GM12864 (cell line): ENCODE measurements at regions not wholly inside any gene's neighbourhood (a gene's known extent, or its start where the extent isn't known, plus 50 kb on each side); places are given as distances from the start of the nearest gene placed in this dataset.

Experiments
- DNase-seq: peaks from one replicate; pipeline ENCODE4 v3.0.0-alpha.2; 2011; ENCODE audit warnings: low read depth
- H3K4me3 ChIP-seq: 2 replicates; pipeline ENCODE4 v1.5.1; 2011; ENCODE audit warnings: mild to moderate bottlenecking, low read depth, low read length, control low read depth
- CTCF ChIP-seq: IDR thresholded peaks from 2 replicates; pipeline ENCODE4 v1.5.1; 2011; ENCODE audit warnings: low read depth, mild to moderate bottlenecking, moderate library complexity, low read length, control low read depth, inconsistent platforms; ENCODE audit errors: missing control alignments

- H3K4me3 ChIP-seq: no peak overlapping the region
- TF ChIP-seq CTCF: no peak
- no peak for DNase-seq
These were observed 457.2 kb upstream of the SMIM21 start for GRCh38 chr18:75884728-75885127.

GRCh38 chr18:75880925-75881504, 453.5 kb upstream of the SMIM21 start:
- no peak for TF ChIP-seq CTCF
- DNase-seq: no peak
- H3K4me3 ChIP-seq: no peak overlapping the region

- no peak for TF ChIP-seq CTCF
- DNase-seq: no peak
- no peak overlapping the region for H3K4me3 ChIP-seq
These were observed 452.8 kb upstream of the SMIM21 start for GRCh38 chr18:75880266-75880665.

- no peak overlapping the region for H3K4me3 ChIP-seq
- DNase-seq: no peak
- no peak for TF ChIP-seq CTCF
These were observed 451.7 kb upstream of the SMIM21 start for GRCh38 chr18:75879196-75879595.

GRCh38 chr18:75875559-75875958, 448.1 kb upstream of the SMIM21 start:
- H3K4me3 ChIP-seq: no peak overlapping the region
- no peak for TF ChIP-seq CTCF
- no peak for DNase-seq

GRCh38 chr18:75874401-75875089, 447.0 kb upstream of the SMIM21 start:
- TF ChIP-seq CTCF: no peak
- DNase-seq: no peak
- H3K4me3 ChIP-seq: no peak overlapping the region

GRCh38 chr18:75871596-75871995, 444.1 kb upstream of the SMIM21 start:
- DNase-seq: no peak
- no peak overlapping the region for H3K4me3 ChIP-seq
- no peak for TF ChIP-seq CTCF
